Skeletal muscle tissue (tissue), 3 donors: ENCODE measurements at regions not wholly inside any gene's neighbourhood (a gene's known extent, or its start where the extent isn't known, plus 50 kb on each side); places are given as distances from the start of the nearest gene placed in this dataset.

Experiments used
- H3K27ac ChIP-seq: one replicate; pipeline ENCODE4 v1.7.0; 2013; ENCODE audit warnings: mild to moderate bottlenecking, low read depth, low read length, inconsistent platforms
- H3K27me3 ChIP-seq, 3 donors: one replicate each; pipeline ENCODE4 v1.7.0; 2013; ENCODE audit warnings: low read length in 3 of 3; ENCODE audit not compliant: control insufficient read depth in 3 of 3, insufficient read depth in 3 of 3
- H3K36me3 ChIP-seq, 3 donors: one replicate each; pipeline ENCODE4 v1.7.0; 2013; ENCODE audit warnings: low read length in 3 of 3; ENCODE audit not compliant: control insufficient read depth in 3 of 3, insufficient read depth in 3 of 3
- H3K4me1 ChIP-seq, 3 donors: one replicate each; pipeline ENCODE4 v1.7.0; 2013; ENCODE audit warnings: low read length in 3 of 3, mild to moderate bottlenecking in 3 of 3; ENCODE audit not compliant: control insufficient read depth in 3 of 3, insufficient read depth in 3 of 3
- H3K4me3 ChIP-seq, 3 donors: one replicate each; pipeline ENCODE4 v1.7.0; 2013; ENCODE audit warnings: low read length in 3 of 3
- H3K9ac ChIP-seq, 3 donors: one replicate each; pipeline ENCODE4 v1.7.0; 2013; ENCODE audit warnings: low read length in 3 of 3, mild to moderate bottlenecking in 3 of 3, moderate library complexity in 2 of 3, low read depth in 1 of 3
- H3K9me3 ChIP-seq, 3 donors: one replicate each; pipeline ENCODE4 v1.7.0; 2013; ENCODE audit warnings: low read length in 3 of 3; ENCODE audit not compliant: control insufficient read depth in 3 of 3
- donor health status: Osteomylitis.

DNA sequence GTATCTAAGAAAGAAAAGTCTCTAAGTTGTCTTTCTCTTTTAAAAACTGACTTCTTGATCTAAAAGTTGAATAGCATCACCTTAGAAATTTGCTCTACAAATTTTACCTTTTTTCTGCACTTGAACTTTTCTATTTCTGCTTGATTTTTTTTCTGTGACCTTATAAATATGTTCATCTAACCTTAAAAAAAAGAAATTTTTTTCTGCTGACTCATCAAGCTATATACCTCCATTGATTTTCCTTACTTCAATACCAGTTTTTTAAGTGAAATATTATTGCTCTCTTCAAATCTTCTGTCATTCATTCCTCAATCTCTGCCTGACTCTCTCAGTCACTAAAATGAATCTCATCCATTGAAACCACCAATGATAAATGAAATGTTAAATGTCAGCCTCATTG lies 910.1 kb downstream of the GALC start:
- Histone ChIP-seq H3K4me3 (no peak overlapping the region), H3K9ac (no peak overlapping the region), H3K9me3 (no peaks in the 10 kb centered on the region), H3K27ac (no peak overlapping the region), H3K4me1 (no peaks in the 10 kb centered on the region), H3K36me3 (no peaks in the 10 kb centered on the region), H3K27me3 (no peaks in the 10 kb centered on the region)

GRCh38 chr14:87081004-87081403 lies 912.0 kb downstream of the GALC start:
- no peaks in the 10 kb centered on the region for H3K4me1 ChIP-seq
- no peak overlapping the region for H3K9ac ChIP-seq
- H3K36me3 ChIP-seq, result no peaks in the 10 kb centered on the region
- no peak overlapping the region for H3K27ac ChIP-seq
- H3K27me3 ChIP-seq, result no peaks in the 10 kb centered on the region
- no peak overlapping the region for H3K4me3 ChIP-seq
- no peaks in the 10 kb centered on the region for H3K9me3 ChIP-seq

GRCh38 chr14:87080146-87080545 lies 912.8 kb downstream of the GALC start:
- Histone ChIP-seq H3K36me3 (no peaks in the 10 kb centered on the region), H3K9ac (no peak overlapping the region), H3K4me3 (no peak overlapping the region), H3K27me3 (no peaks in the 10 kb centered on the region), H3K9me3 (no peaks in the 10 kb centered on the region), H3K4me1 (no peaks in the 10 kb centered on the region), H3K27ac (no peak overlapping the region)

GRCh38 chr14:87079416-87079815 lies 913.6 kb downstream of the GALC start:
- no peak overlapping the region for H3K4me3 ChIP-seq
- H3K36me3 ChIP-seq, result no peaks in the 10 kb centered on the region
- no peaks in the 10 kb centered on the region for H3K27me3 ChIP-seq
- no peak overlapping the region for H3K9ac ChIP-seq
- no peaks in the 10 kb centered on the region for H3K9me3 ChIP-seq
- H3K27ac ChIP-seq, result no peak overlapping the region
- no peaks in the 10 kb centered on the region for H3K4me1 ChIP-seq

DNA sequence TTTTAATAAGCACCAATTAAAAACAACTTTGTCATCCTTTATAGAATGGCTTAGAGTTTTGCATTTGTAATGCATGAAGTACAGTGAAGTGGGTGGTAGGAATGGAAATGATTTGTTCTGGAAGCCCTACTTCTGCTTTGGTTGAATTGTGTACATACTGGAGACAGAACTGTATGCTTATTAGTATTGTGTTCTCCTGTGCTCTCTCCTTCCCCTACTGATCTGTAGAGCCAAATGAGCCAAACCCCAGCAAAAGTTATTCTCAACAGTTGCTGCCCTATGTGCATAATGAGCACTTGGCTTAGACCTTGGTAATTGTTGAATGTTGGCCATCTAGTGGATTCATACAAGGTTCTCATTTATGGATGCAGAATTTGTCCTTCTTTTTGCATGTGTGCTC lies 916.1 kb downstream of the GALC start:
- no peaks in the 10 kb centered on the region for H3K4me1 ChIP-seq
- H3K4me3 ChIP-seq, result no peak overlapping the region
- H3K27ac ChIP-seq, result no peak overlapping the region
- no peaks in the 10 kb centered on the region for H3K9me3 ChIP-seq
- H3K36me3 ChIP-seq, result no peaks in the 10 kb centered on the region
- H3K9ac ChIP-seq, result no peak overlapping the region
- no peaks in the 10 kb centered on the region for H3K27me3 ChIP-seq

- Histone ChIP-seq H3K36me3 (no peaks in the 10 kb centered on the region), H3K27me3 (no peaks in the 10 kb centered on the region), H3K9me3 (no peaks in the 10 kb centered on the region), H3K4me3 (no peak overlapping the region), H3K9ac (no peak overlapping the region), H3K4me1 (no peaks in the 10 kb centered on the region), H3K27ac (no peak overlapping the region)
Measured at GRCh38 chr14:87076146-87076545, 916.8 kb downstream of the GALC start.

GRCh38 chr14:87073880-87074570 lies 919.0 kb downstream of the GALC start:
- Histone ChIP-seq H3K27me3 (no peaks in the 10 kb centered on the region), H3K9me3 (no peaks in the 10 kb centered on the region), H3K9ac (no peak overlapping the region), H3K27ac (no peak overlapping the region), H3K36me3 (no peaks in the 10 kb centered on the region), H3K4me3 (no peak overlapping the region), H3K4me1 (no peaks in the 10 kb centered on the region)

DNA sequence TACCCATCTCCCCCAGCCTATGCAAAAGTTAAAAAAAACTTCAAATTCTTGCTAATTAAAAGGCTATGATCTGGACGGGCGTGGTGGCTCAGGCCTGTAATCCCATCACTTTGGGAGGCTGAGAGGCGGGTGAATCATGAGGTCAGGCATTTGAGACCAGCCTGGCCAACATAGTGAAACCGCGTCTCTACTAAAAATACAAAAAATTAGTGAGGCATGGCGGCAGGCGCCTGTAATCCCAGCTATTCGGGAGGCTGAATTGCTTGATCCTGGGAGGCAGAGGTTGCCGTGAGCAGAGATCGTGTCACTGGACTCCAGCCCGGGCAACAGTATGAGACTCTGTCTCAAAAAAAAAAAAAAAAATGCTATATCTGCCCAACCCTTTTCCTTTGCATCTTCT lies 925.4 kb downstream of the GALC start:
- H3K36me3 ChIP-seq, result no peaks in the 10 kb centered on the region
- H3K27ac ChIP-seq, result no peak overlapping the region
- no peaks in the 10 kb centered on the region for H3K27me3 ChIP-seq
- no peak overlapping the region for H3K9ac ChIP-seq
- no peaks in the 10 kb centered on the region for H3K9me3 ChIP-seq
- H3K4me3 ChIP-seq, result no peak overlapping the region
- no peaks in the 10 kb centered on the region for H3K4me1 ChIP-seq

DNA sequence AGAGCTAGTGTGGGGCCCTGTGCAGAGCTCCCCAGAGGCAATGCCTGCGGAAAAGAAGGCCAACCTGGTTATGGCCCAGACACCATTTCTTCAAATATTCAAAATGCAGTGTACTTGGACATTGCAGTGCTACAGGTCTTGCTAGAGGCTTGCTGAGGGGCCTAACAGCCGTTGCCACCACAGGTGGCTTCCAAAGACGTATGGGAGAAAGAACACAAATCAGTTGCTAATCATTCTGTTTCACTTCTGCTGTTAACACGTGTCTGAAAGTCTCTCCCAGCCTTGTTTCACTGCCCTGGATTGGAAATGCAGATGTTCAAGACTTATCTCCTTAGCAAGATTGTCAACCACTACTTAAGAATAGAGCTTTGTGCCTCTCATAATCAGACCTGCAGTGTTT lies 925.9 kb downstream of the GALC start:
- Histone ChIP-seq H3K9me3 (no peaks in the 10 kb centered on the region), H3K4me1 (no peaks in the 10 kb centered on the region), H3K36me3 (no peaks in the 10 kb centered on the region), H3K27me3 (no peaks in the 10 kb centered on the region), H3K4me3 (no peak overlapping the region), H3K27ac (no peak overlapping the region), H3K9ac (no peak overlapping the region)

DNA sequence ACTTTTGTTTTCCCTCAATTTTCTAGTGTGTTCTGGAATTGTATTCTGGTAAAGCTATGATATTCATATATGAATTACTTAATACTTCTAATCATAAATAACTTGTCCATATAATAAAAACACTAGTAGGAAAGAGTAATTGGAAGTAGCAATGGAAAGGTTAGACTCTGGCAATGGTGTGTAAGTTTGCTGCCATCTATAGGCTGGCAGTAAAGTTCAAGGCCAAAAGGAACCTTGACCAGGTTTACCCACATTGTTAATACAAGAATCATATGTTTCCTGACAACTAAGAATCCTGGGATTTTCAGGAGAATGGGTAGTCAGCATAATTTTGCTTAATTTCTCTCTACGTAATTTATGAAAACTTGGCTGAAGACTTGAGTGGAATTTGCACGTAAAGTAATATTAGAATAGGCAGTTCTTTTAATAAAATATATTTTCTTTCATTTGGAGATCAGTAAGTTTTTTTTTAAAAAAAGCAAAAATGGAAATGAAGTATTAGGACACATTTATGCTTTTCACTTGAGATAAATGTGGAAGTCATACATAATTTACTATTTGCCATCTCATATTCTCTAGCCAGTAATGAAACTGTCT lies 926.7 kb downstream of the GALC start:
- Histone ChIP-seq H3K4me1 (no peaks in the 10 kb centered on the region), H3K27ac (no peak overlapping the region), H3K36me3 (no peaks in the 10 kb centered on the region), H3K9ac (no peak overlapping the region), H3K9me3 (no peaks in the 10 kb centered on the region), H3K27me3 (no peaks in the 10 kb centered on the region), H3K4me3 (no peak overlapping the region)
